CD8-positive, alpha-beta memory T cell (primary cell): ENCODE measurements at regions not wholly inside any gene's neighbourhood (a gene's known extent, or its start where the extent isn't known, plus 50 kb on each side); places are given as distances from the start of the nearest gene placed in this dataset.
"Not testable (repeated sequence)": the region's sequence is repeated elsewhere in the genome, so short reads cannot be mapped to it uniquely, and the experiment has no call there.

ENCODE experiments used
- CTCF ChIA-PET: fragments of 350-600 bp; sonication (Branson Sonifier 250); formaldehyde crosslinking; loops from one replicate; lab custom pipeline; 2021; ENCODE audit warnings: antibody characterized with exemption; lab: Charles Lee
- POLR2A ChIA-PET: fragments of 350-600 bp; sonication (Branson Sonifier 250); formaldehyde crosslinking; loops from one replicate; lab custom pipeline; 2021; ENCODE audit warnings: antibody characterized with exemption; lab: Charles Lee
- DNase-seq, 5 donors: peaks; one replicate each; pipeline versions ENCODE4 v3.0.0 to v3.0.0-alpha.2; 2020 to 2022; ENCODE audit warnings: mixed read lengths in 1 of 5
- H3K27ac ChIP-seq: one replicate; pipeline ENCODE4 v1.7.0; 2013; ENCODE audit warnings: low read depth, mild to moderate bottlenecking, low read length, moderate library complexity
- H3K27me3 ChIP-seq: 2 replicates; pipeline ENCODE4 v1.7.0; 2013; ENCODE audit warnings: low read length, mild to moderate bottlenecking; ENCODE audit not compliant: insufficient read depth, poor library complexity, severe bottlenecking
- H3K36me3 ChIP-seq: 2 replicates; pipeline ENCODE4 v1.7.0; 2013; ENCODE audit warnings: mild to moderate bottlenecking, low read length, moderate library complexity; ENCODE audit not compliant: insufficient read depth
- H3K4me1 ChIP-seq: 2 replicates; pipeline ENCODE4 v1.7.0; 2013; ENCODE audit warnings: mild to moderate bottlenecking, low read length, moderate library complexity; ENCODE audit not compliant: insufficient read depth
- H3K4me3 ChIP-seq: 2 replicates; pipeline ENCODE4 v1.7.0; 2013; ENCODE audit warnings: mild to moderate bottlenecking, low read length
- H3K9me3 ChIP-seq: 2 replicates; pipeline ENCODE4 v1.7.0; 2013; ENCODE audit warnings: mild to moderate bottlenecking, low read length
- H3K27ac Mint-ChIP-seq, 8 donors: one replicate each; pipeline ENCODE4 v1.8.0; 2020 to 2021; ENCODE audit warnings: mixed read lengths in 8 of 8, mild to moderate bottlenecking in 6 of 8, inconsistent platforms in 3 of 8, moderate library complexity in 3 of 8
- H3K27me3 Mint-ChIP-seq, 2 donors: one replicate each; pipeline ENCODE4 v1.8.0; 2020 to 2021; ENCODE audit warnings: mixed read lengths in 2 of 2, mild to moderate bottlenecking in 1 of 2, moderate library complexity in 1 of 2
- H3K36me3 Mint-ChIP-seq, 3 donors: one replicate each; pipeline ENCODE4 v1.8.0; 2020 to 2021; ENCODE audit warnings: mixed read lengths in 3 of 3, inconsistent platforms in 1 of 3, mild to moderate bottlenecking in 1 of 3
- H3K4me1 Mint-ChIP-seq, 3 donors: one replicate each; pipeline ENCODE4 v1.8.0; 2020 to 2021; ENCODE audit warnings: mixed read lengths in 3 of 3, inconsistent platforms in 1 of 3, mild to moderate bottlenecking in 1 of 3
- H3K4me3 Mint-ChIP-seq, 7 donors: one replicate each; pipeline ENCODE4 v1.8.0; 2020 to 2021; ENCODE audit warnings: mixed read lengths in 7 of 7, mild to moderate bottlenecking in 6 of 7, moderate library complexity in 4 of 7, inconsistent platforms in 2 of 7
- H3K9me3 Mint-ChIP-seq, 5 donors: one replicate each; pipeline ENCODE4 v1.8.0; 2020 to 2022; ENCODE audit warnings: mixed read lengths in 5 of 5, mild to moderate bottlenecking in 3 of 5, moderate library complexity in 2 of 5, inconsistent platforms in 1 of 5

DNA sequence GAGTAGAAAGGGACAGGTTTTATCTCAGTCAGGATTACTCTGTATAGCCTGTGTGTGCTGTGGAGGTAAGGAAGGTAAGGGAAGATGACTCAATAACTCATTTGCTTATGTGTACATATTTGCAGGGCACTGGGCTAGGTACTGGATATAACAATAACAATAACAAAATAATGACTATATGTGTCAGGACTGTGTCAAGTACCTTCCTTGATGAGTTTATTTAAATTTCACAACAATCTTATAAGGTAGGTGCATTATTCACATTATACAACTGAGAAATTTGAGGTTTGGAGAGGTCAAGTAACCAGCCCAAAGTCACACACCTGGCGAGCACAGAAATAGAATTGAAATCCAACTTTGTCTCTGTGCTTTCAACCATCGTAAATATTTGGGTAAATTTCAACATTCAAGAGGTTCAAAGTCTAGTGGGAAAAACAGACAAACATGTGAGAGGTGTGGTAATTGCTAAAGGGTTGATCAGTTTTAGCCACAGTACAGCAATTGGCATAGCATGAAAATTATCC is 131.8 kb downstream of the APIP start:
- CTCF ChIA-PET, result no interaction called here
- no peaks in the 10 kb centered on the region for H3K36me3 ChIP-seq
- H3K36me3 Mint-ChIP-seq, result peaks cover 0 to 6% (median 0%) of the 10 kb centered on the region in 3 donors
- DNase-seq, result no peak
- H3K27ac ChIP-seq, result no peak overlapping the region
- no peaks in the 10 kb centered on the region for H3K4me1 ChIP-seq
- POLR2A ChIA-PET, result no interaction called here
- H3K27ac Mint-ChIP-seq, result no peak overlapping the region
- no peaks in the 10 kb centered on the region for H3K9me3 ChIP-seq
- H3K4me1 Mint-ChIP-seq, result no peaks in the 10 kb centered on the region
- H3K4me3 ChIP-seq, result no peak overlapping the region
- peaks cover 0 to 4% (median 0%) of the 10 kb centered on the region in 5 donors for H3K9me3 Mint-ChIP-seq
- no peaks in the 10 kb centered on the region for H3K27me3 ChIP-seq
- no peak overlapping the region for H3K4me3 Mint-ChIP-seq
- peaks cover 17 to 41% of the 10 kb centered on the region in 2 donors for H3K27me3 Mint-ChIP-seq

DNA sequence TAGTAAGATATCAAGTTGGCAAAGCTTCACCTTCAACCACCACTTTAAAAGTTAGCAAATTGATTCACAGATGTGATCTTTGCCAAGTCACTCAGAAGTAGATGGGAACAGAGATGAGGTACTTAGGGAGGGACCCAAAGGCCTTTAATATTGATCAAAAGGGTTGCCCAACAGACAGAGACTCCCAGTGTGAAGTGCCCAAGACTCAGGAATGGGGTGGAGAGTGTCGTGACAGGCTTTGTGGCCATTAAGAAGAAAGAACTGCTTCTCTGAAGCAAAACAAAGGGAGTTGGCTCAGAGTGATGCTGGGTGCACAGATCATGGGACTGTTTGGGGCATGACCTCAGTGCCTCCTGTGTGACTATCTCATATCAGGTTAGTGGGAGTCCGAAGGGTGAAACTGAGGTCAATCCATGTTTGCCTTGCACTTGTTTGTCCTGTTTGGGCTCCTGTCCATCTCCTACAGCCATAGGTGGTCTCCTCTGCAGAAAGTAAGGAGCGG is 132.3 kb downstream of the APIP start:
- no peaks in the 10 kb centered on the region for H3K27me3 ChIP-seq
- no peaks in the 10 kb centered on the region for H3K9me3 ChIP-seq
- ChIA-PET POLR2A (no interaction called here), CTCF (no interaction called here)
- no peak overlapping the region for H3K27ac Mint-ChIP-seq
- H3K27me3 Mint-ChIP-seq, result peaks cover 18 to 45% of the 10 kb centered on the region in 2 donors
- no peaks in the 10 kb centered on the region for H3K4me1 Mint-ChIP-seq
- H3K4me3 Mint-ChIP-seq, result no peak overlapping the region
- peaks cover 0 to 4% (median 0%) of the 10 kb centered on the region in 5 donors for H3K9me3 Mint-ChIP-seq
- DNase-seq, result no peak
- no peaks in the 10 kb centered on the region for H3K4me1 ChIP-seq
- H3K36me3 Mint-ChIP-seq, result peaks cover 0 to 6% (median 0%) of the 10 kb centered on the region in 3 donors
- H3K4me3 ChIP-seq, result no peak overlapping the region
- H3K27ac ChIP-seq, result no peak overlapping the region
- no peaks in the 10 kb centered on the region for H3K36me3 ChIP-seq

DNA sequence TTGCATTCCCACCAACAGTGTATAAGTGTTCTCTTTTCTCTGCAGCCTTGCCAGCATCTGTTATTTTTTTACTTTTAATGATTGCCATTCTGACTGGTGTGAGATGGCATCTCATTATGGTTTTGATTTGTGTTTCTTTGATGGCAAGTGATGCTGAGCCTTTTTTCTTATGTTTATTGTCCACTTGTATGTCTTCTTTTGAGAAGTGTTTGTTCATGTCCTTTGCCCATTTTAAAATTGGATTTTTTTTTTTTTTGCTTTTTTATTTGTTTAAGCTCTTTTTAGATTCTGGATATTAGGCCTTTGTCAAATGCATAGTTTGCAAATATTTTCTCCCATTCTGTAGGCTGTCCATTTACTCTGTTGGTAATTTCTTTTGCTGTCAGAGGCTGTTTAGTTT is 134.4 kb downstream of the APIP start:
- H3K36me3 Mint-ChIP-seq, DNase-seq, H3K4me3 Mint-ChIP-seq, H3K9me3 ChIP-seq, H3K9me3 Mint-ChIP-seq, H3K36me3 ChIP-seq, H3K4me3 ChIP-seq, H3K27ac ChIP-seq, H3K27ac Mint-ChIP-seq, H3K27me3 ChIP-seq, POLR2A ChIA-PET, H3K4me1 ChIP-seq, H3K4me1 Mint-ChIP-seq: not testable (repeated sequence)
- H3K27me3 Mint-ChIP-seq, result peaks cover 19 to 55% of the 10 kb centered on the region in 2 donors
- CTCF ChIA-PET, result interaction anchor here (0.8 kb wide), 1 partner anchor 132 kb away, joined by 3 read pairs; no protein-coding TSS in a partner anchor

DNA sequence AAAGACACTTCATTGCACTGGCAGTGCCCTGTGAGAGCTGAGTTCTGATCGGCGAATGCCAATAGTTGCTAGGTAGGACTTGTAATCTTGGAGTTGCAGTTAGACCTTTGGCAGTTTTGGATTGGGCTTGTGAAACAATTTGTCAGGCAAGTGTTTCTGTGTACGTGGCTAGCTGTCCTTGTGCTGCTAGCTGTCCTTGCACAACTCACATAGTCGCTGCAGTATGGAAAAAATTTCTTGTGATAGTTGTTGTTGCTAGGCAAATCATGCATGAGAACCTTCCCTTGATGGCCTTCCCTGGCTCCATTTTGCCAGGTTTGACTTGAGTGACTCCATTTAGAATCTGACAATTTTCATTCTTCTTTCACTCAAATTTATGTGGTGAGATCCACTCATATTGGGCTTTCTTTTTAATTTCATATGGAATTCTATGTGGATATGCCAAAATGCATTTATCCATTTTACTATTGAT is 140.7 kb downstream of the APIP start:
- no peak overlapping the region for H3K4me3 ChIP-seq

DNA sequence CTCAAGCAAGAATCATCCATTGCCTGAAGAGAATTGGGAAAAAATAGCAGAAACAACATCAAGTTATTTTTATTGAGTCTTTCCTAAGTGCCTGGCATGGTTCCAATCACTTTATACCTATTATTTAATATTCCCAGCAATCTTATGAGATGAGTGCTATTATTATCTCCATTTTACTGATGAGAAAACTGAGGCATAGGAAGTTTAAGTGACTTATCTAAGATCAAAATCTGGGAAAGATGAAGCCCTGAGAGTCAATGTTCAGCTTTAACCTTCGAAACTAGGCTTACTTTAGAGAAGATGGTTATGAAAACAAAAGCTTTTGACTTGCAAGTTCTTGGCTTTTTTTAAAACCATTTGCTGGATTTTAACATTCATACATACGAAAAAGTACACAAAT is 141.6 kb downstream of the APIP start:
- Mint-ChIP-seq H3K36me3 (no peaks in the 10 kb centered on the region), H3K9me3 (peaks cover 0 to 2% (median 0%) of the 10 kb centered on the region in 5 donors), H3K4me3 (no peak overlapping the region), H3K4me1 (no peaks in the 10 kb centered on the region), H3K27me3 (peaks cover 19 to 40% of the 10 kb centered on the region in 2 donors), H3K27ac (no peak overlapping the region)
- Histone ChIP-seq H3K9me3 (no peaks in the 10 kb centered on the region), H3K27me3 (no peaks in the 10 kb centered on the region), H3K27ac (no peak overlapping the region), H3K36me3 (no peaks in the 10 kb centered on the region), H3K4me3 (no peak overlapping the region), H3K4me1 (no peaks in the 10 kb centered on the region)
- POLR2A ChIA-PET, result no interaction called here
- CTCF ChIA-PET, result no interaction called here
- DNase-seq, result no peak

More for the DNA sequence above, 140.7 kb downstream of the APIP start:
- no peak for DNase-seq
- H3K27me3 Mint-ChIP-seq, result peaks cover 22 to 36% of the 10 kb centered on the region in 2 donors
- peaks cover 0 to 2% (median 0%) of the 10 kb centered on the region in 5 donors for H3K9me3 Mint-ChIP-seq
- H3K4me3 Mint-ChIP-seq, result no peak overlapping the region
- H3K36me3 Mint-ChIP-seq, result no peaks in the 10 kb centered on the region
- H3K27me3 ChIP-seq, result no peaks in the 10 kb centered on the region
- ChIA-PET CTCF (no interaction called here), POLR2A (no interaction called here)
- H3K4me1 Mint-ChIP-seq, result no peaks in the 10 kb centered on the region
- H3K27ac ChIP-seq, result no peak overlapping the region
- H3K4me1 ChIP-seq, result no peaks in the 10 kb centered on the region
- H3K36me3 ChIP-seq, result no peaks in the 10 kb centered on the region
- no peaks in the 10 kb centered on the region for H3K9me3 ChIP-seq
- H3K27ac Mint-ChIP-seq, result no peak overlapping the region

DNA sequence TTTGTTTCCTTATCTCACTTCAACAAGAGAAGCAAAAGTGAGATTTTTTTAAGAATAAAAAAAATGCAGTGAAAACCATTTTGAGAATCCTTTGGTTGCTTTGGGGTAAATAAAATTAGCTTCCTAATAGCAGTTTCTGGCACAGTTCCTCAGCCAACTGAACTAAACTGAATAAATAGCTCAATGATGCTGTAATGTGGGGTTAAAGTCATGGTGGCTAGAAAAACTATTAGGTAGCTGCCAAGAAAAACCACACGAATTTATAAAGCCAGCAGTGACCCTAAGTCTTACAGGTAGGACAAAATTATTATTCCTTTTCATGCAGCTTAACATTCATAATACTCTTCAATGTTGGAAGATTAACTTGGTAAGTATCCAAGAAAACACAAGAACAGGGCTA is 142.4 kb downstream of the APIP start:
- H3K4me1 ChIP-seq, result no peaks in the 10 kb centered on the region
- no peak overlapping the region for H3K27ac ChIP-seq
- Mint-ChIP-seq H3K27ac (no peak overlapping the region), H3K36me3 (no peaks in the 10 kb centered on the region), H3K4me3 (no peak overlapping the region), H3K27me3 (peaks cover 17 to 41% of the 10 kb centered on the region in 2 donors), H3K9me3 (peaks cover 0 to 2% (median 0%) of the 10 kb centered on the region in 5 donors), H3K4me1 (no peaks in the 10 kb centered on the region)
- no peaks in the 10 kb centered on the region for H3K27me3 ChIP-seq
- ChIA-PET CTCF (no interaction called here), POLR2A (no interaction called here)
- no peaks in the 10 kb centered on the region for H3K9me3 ChIP-seq
- no peak for DNase-seq
- H3K4me3 ChIP-seq, result no peak overlapping the region
- no peaks in the 10 kb centered on the region for H3K36me3 ChIP-seq

DNA sequence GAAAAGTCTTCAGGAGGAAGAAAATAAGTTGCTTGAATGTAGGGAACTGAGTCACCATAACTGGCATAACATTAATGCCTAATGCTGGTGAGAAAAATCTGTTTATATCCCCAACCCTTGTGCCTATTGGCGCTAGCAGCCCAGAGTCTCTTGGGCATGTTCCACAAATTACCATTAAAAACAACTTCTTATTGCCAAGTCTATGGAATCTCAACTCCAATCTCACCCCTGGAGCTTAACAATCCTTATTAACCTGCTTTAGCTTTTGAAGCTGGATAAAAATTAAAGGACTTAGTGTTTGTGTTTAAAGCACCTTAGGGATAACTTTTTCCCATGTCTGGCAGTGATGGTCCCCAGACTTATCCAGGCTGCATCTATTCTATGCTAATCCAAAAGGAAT is 143.0 kb downstream of the APIP start:
- H3K4me1 Mint-ChIP-seq, result no peaks in the 10 kb centered on the region
- no peaks in the 10 kb centered on the region for H3K9me3 ChIP-seq
- peaks cover 0 to 2% (median 0%) of the 10 kb centered on the region in 5 donors for H3K9me3 Mint-ChIP-seq
- no peaks in the 10 kb centered on the region for H3K4me1 ChIP-seq
- H3K27ac Mint-ChIP-seq, result no peak overlapping the region
- no peaks in the 10 kb centered on the region for H3K36me3 Mint-ChIP-seq
- H3K4me3 ChIP-seq, result no peak overlapping the region
- no peaks in the 10 kb centered on the region for H3K27me3 ChIP-seq
- no peak overlapping the region for H3K4me3 Mint-ChIP-seq
- CTCF ChIA-PET, result no interaction called here
- no peaks in the 10 kb centered on the region for H3K36me3 ChIP-seq
- peaks cover 20 to 47% of the 10 kb centered on the region in 2 donors for H3K27me3 Mint-ChIP-seq
- no peak for DNase-seq
- no peak overlapping the region for H3K27ac ChIP-seq
- POLR2A ChIA-PET, result no interaction called here

DNA sequence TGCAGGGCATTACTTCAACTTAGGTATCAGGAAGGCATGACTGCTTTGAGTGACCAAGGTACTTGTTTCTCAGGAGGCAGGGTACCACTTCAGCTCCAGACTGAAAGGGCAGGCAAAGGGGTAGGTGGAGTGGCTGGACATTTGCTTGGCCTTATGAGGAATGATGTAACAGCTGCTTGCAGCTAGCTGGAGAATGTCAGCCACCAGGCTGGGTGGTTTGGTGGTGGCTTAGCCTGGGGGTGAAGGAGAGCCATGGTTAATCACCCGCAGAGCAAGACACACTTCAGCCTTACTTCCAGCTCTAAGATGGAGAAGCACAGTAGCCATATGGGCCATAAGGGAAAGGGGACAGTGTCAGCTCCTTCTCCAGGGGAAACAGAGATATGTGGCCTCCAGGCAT is 146.1 kb downstream of the APIP start:
- Histone ChIP-seq H3K4me3 (no peak overlapping the region), H3K27me3 (no peaks in the 10 kb centered on the region), H3K9me3 (no peaks in the 10 kb centered on the region), H3K36me3 (no peaks in the 10 kb centered on the region), H3K27ac (no peak overlapping the region), H3K4me1 (no peaks in the 10 kb centered on the region)
- H3K27me3 Mint-ChIP-seq, result peaks cover 23 to 41% of the 10 kb centered on the region in 2 donors
- POLR2A ChIA-PET, result no interaction called here
- no peaks in the 10 kb centered on the region for H3K4me1 Mint-ChIP-seq
- no peak for DNase-seq
- H3K27ac Mint-ChIP-seq, result no peak overlapping the region
- peaks cover 0 to 7% (median 5%) of the 10 kb centered on the region in 5 donors for H3K9me3 Mint-ChIP-seq
- no peaks in the 10 kb centered on the region for H3K36me3 Mint-ChIP-seq
- H3K4me3 Mint-ChIP-seq, result no peak overlapping the region
- CTCF ChIA-PET, result no interaction called here
